Skeletal muscle tissue (tissue), 3 donors: ENCODE measurements at regions not wholly inside any gene's neighbourhood (a gene's known extent, or its start where the extent isn't known, plus 50 kb on each side); places are given as distances from the start of the nearest gene placed in this dataset.

Experiments used
- H3K27ac ChIP-seq: one replicate; pipeline ENCODE4 v1.7.0; 2013; ENCODE audit warnings: mild to moderate bottlenecking, low read depth, low read length, inconsistent platforms
- H3K27me3 ChIP-seq, 3 donors: one replicate each; pipeline ENCODE4 v1.7.0; 2013; ENCODE audit warnings: low read length in 3 of 3; ENCODE audit not compliant: control insufficient read depth in 3 of 3, insufficient read depth in 3 of 3
- H3K36me3 ChIP-seq, 3 donors: one replicate each; pipeline ENCODE4 v1.7.0; 2013; ENCODE audit warnings: low read length in 3 of 3; ENCODE audit not compliant: control insufficient read depth in 3 of 3, insufficient read depth in 3 of 3
- H3K4me1 ChIP-seq, 3 donors: one replicate each; pipeline ENCODE4 v1.7.0; 2013; ENCODE audit warnings: low read length in 3 of 3, mild to moderate bottlenecking in 3 of 3; ENCODE audit not compliant: control insufficient read depth in 3 of 3, insufficient read depth in 3 of 3
- H3K4me3 ChIP-seq, 3 donors: one replicate each; pipeline ENCODE4 v1.7.0; 2013; ENCODE audit warnings: low read length in 3 of 3
- H3K9ac ChIP-seq, 3 donors: one replicate each; pipeline ENCODE4 v1.7.0; 2013; ENCODE audit warnings: low read length in 3 of 3, mild to moderate bottlenecking in 3 of 3, moderate library complexity in 2 of 3, low read depth in 1 of 3
- H3K9me3 ChIP-seq, 3 donors: one replicate each; pipeline ENCODE4 v1.7.0; 2013; ENCODE audit warnings: low read length in 3 of 3; ENCODE audit not compliant: control insufficient read depth in 3 of 3
- donor health status: Osteomylitis.

DNA sequence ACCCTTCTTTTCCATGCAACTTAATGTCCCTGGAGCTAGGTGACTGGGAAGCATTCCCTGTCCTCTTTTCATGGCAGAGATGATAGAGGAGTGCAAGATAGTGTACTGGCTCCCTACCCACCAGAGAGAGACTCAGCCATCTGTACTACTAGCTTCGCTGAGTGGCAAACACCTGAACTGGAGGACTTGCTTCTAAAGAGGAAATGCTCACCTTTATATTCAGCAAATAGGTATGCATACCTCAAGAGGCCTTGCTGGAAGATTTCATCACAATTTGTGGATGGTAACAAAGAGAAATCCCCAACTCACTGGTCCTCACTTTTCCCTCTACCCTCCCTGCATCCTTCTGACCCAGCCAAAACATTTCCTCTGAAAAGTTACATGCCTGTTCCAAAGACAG is 124.1 kb downstream of the FOXA2 start:
- Histone ChIP-seq H3K9me3 (no peaks in the 10 kb centered on the region), H3K27ac (no peak overlapping the region), H3K4me1 (no peaks in the 10 kb centered on the region), H3K9ac (no peak overlapping the region), H3K4me3 (no peak overlapping the region), H3K27me3 (peaks cover 0 to 9% (median 4%) of the 10 kb centered on the region in 3 donors), H3K36me3 (no peaks in the 10 kb centered on the region)

DNA sequence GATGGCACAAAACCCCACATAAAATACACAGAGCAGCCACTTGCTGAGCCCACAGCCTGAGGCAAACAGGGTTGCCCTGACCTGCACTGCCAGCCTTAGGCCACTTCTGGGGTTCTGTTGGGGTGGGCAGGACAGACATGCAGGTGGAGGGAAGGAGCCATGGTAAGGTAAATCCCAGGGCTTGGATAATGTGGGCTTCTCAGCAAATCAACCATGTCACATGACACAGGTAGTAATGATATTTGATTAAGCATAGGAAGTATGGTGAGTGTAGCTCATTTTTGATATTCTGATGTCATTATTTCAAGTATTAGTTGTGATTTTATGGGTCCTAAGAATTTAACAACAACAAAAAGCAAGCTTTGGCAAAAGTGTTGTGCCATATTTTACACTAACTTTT is 124.6 kb downstream of the FOXA2 start:
- Histone ChIP-seq H3K9ac (no peak overlapping the region), H3K36me3 (no peaks in the 10 kb centered on the region), H3K27ac (no peak overlapping the region), H3K9me3 (no peaks in the 10 kb centered on the region), H3K4me1 (no peaks in the 10 kb centered on the region), H3K27me3 (peaks cover 0 to 6% (median 0%) of the 10 kb centered on the region in 3 donors), H3K4me3 (no peak overlapping the region)

DNA sequence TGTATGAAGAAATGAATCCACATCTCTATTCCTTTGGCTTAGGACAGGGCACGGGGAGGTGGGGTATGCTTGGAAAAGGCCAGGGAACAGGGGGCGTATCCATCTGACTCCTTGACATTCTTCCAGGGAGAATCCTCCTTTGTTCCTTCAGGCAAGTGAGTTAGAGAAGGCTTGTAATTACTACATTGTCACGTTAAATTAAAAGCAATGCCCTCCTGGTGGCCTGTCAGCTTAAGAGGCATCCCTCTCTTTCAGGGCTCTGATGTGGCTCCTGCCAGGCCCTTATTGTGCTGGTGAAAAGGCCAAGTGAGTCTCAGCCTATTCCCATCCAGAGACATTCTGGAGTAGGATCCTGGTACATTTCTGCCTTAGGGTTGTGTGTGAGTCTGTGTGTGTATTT is 128.3 kb downstream of the FOXA2 start:
- Histone ChIP-seq H3K27me3 (peaks cover 0 to 2% (median 0%) of the 10 kb centered on the region in 3 donors), H3K9me3 (no peaks in the 10 kb centered on the region), H3K9ac (no peak overlapping the region), H3K36me3 (no peaks in the 10 kb centered on the region), H3K4me3 (no peak overlapping the region), H3K27ac (no peak overlapping the region), H3K4me1 (no peaks in the 10 kb centered on the region)

DNA sequence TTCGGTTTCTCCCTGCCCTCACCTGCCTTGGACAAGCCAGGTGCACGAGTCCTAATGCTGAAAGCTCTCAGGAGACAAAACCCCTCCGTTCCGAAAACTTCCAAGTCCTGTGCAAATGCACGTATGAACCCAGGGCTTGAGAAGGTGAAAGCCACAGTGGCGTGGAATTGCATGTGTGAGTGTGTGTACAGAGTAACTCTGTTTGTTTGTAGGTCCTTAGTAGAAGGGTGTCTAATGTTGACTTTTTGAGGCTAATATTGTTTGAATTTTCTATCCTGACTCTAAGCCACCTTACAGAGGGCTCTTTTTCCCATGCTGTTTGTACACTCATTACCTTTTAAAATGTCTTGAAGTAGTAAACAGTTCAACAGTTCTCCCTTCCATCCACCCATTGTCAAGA is 129.1 kb downstream of the FOXA2 start:
- Histone ChIP-seq H3K9ac (no peak overlapping the region), H3K27ac (no peak overlapping the region), H3K27me3 (peaks cover 0 to 2% (median 2%) of the 10 kb centered on the region in 3 donors), H3K4me3 (no peak overlapping the region), H3K9me3 (no peaks in the 10 kb centered on the region), H3K4me1 (no peaks in the 10 kb centered on the region), H3K36me3 (no peaks in the 10 kb centered on the region)

DNA sequence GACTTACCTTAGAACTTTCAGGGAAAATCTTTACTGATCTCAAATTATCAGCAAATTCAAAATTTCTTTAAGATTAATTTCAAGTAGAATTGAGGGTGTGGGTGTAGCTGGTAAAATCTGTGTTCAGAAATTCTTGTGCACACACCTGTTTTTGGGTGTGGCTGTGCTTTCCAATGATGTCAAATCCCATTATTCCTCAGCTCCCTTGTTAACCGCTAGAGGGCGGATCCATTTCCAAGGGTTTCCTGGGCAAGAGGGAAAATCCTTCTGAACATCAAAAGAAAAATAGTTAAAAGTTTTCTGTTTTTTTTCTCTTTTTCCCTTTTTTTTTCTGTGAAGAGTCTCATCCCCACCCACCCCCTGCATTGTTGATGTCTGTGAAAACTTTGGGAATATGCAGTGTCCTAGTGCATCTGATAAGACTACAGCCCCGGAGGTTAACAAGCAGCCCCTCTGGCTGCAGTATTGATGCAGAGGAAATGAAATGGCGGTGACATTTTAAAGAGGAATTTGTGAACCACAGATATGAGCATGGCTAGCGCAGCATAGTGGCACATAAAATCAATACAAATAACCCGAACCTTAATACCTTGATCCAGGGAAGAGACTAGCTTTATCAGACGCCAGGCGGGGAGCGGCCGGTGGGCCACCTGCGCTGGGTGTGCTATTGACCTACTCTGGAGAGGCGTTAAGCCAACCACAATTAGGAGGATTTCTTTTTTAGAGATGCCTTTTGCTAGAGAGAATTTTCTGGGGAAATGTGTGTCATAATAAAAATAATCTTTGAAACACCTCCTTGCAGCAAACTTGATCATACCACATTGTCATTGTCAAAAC is 130.9 kb downstream of the FOXA2 start:
- peaks cover 0 to 3% (median 0%) of the 10 kb centered on the region in 3 donors for H3K4me1 ChIP-seq
- no peak overlapping the region for H3K4me3 ChIP-seq
- peaks cover 0 to 3% (median 2%) of the 10 kb centered on the region in 3 donors for H3K27me3 ChIP-seq
- H3K9me3 ChIP-seq, result no peaks in the 10 kb centered on the region
- H3K9ac ChIP-seq, result no peak overlapping the region
- H3K27ac ChIP-seq, result no peak overlapping the region
- no peaks in the 10 kb centered on the region for H3K36me3 ChIP-seq

DNA sequence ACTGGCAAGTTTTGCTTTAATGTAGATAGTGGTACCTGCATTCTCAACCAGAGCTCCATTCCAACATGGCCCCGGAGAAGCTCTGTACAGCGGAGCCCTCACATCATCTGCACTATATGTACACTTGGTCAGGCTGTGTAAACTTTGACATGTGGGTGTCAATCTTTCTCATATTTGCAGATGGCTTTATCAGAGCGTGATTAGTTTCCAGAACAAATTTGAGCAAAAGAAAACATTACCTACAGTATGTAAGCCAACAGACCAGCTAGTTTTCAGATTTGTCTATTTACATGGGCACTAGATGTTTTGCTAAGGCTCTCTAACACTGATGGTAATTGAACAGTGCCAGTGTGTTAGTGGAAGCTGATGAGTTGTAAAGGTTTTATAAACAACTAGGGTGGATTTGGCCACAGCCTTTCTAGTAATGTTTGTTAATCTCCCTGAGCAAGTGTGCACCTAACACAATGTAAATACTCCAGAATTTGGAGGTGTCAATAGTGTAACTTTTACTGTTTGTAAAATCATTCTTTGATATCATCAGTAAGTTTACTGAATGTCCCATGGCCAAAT is 131.8 kb downstream of the FOXA2 start:
- Histone ChIP-seq H3K4me3 (no peak overlapping the region), H3K9me3 (no peaks in the 10 kb centered on the region), H3K27me3 (peaks cover 0 to 3% (median 2%) of the 10 kb centered on the region in 3 donors), H3K36me3 (no peaks in the 10 kb centered on the region), H3K27ac (no peak overlapping the region), H3K9ac (no peak overlapping the region), H3K4me1 (peaks cover 0 to 3% (median 0%) of the 10 kb centered on the region in 3 donors)

DNA sequence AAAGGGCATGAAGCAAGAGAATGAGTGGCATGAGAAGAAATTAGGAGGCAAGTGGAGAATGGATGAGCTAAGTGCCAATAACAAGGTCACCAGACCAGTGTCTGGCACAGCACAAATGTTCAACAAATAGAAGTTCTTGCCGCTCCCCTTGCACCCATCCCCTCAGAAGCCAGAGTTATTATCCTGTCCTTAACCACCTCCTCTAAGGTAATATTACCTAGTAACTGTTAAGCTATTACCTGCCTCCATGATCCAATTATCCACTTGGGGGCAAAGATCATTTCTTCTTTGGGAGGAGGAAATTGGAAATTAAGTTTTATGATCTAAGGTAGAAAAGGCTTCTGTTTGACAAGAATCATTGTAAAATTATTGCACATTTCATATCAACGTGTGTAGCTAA is 133.8 kb downstream of the FOXA2 start:
- no peaks in the 10 kb centered on the region for H3K36me3 ChIP-seq
- H3K27ac ChIP-seq, result no peak overlapping the region
- no peak overlapping the region for H3K4me3 ChIP-seq
- peaks cover 0 to 3% (median 0%) of the 10 kb centered on the region in 3 donors for H3K4me1 ChIP-seq
- peaks cover 0 to 3% (median 2%) of the 10 kb centered on the region in 3 donors for H3K27me3 ChIP-seq
- H3K9ac ChIP-seq, result no peak overlapping the region
- H3K9me3 ChIP-seq, result no peaks in the 10 kb centered on the region

DNA sequence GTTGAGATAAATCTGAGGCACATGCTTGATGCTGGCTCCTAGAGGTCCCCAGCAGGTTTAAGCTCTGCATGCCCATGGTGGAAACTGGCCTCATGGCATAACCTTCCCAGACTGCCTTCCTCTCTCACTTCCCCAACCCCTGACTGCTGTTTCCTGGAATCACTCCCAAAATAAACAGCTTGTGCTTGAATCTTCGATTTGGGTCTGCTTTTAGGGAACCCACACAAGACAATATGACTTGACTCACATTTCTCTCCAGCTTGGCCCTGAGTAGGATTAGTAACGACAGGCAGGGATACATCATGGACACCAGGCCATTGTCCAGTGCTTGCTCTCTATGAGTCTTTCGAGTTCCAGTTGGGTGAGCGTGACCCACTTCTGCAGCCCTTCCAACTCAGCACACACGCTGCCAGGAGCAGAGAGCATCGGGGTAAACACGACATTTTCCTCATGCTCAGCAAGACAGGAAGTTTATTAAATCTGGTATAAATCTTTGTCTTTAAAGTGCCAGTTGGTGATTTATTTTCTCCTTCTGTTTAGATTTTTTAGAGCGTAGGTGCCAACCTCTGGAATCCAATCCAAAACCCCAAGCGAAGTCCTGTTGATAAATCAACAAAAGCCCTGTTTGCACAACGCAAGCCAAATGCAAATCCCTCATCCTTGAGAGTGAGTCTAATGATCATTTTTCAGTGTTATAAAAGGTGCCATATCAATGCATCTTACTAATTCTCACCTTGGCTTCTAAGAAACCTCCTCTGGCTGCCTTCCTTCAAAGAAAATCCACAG is 135.0 kb downstream of the FOXA2 start:
- Histone ChIP-seq H3K9ac (no peak overlapping the region), H3K27me3 (peaks cover 0 to 3% (median 2%) of the 10 kb centered on the region in 3 donors), H3K9me3 (no peaks in the 10 kb centered on the region), H3K4me1 (peaks cover 0 to 3% (median 0%) of the 10 kb centered on the region in 3 donors), H3K27ac (no peak overlapping the region), H3K4me3 (no peak overlapping the region), H3K36me3 (no peaks in the 10 kb centered on the region)

DNA sequence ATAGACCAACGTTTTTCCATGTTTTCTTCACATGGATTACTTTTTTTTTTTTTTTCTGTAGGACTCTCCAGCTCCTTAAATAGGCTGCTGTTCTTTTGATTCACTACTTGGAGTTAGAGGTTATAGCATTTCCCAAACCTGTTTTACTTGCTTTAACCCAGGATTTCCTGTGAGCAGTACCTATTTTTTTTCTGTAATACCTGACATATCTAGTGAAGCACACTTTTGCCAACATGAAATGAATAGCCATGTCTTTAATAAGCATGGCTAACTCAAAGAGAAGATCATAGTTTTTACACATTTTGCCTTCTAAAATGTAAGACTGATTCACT is 137.0 kb downstream of the FOXA2 start:
- H3K4me1 ChIP-seq, result peaks cover 0 to 3% (median 0%) of the 10 kb centered on the region in 3 donors
- peaks cover 0 to 3% (median 2%) of the 10 kb centered on the region in 3 donors for H3K27me3 ChIP-seq
- no peaks in the 10 kb centered on the region for H3K9me3 ChIP-seq
- H3K9ac ChIP-seq, result no peak overlapping the region
- H3K27ac ChIP-seq, result no peak overlapping the region
- no peak overlapping the region for H3K4me3 ChIP-seq
- H3K36me3 ChIP-seq, result no peaks in the 10 kb centered on the region
